Transverse colon (tissue), 4 donors: ENCODE measurements at regions not wholly inside any gene's neighbourhood (a gene's known extent, or its start where the extent isn't known, plus 50 kb on each side); places are given as distances from the start of the nearest gene placed in this dataset.

ENCODE experiments used
- DNase-seq: peaks from one replicate; pipeline ENCODE4 v3.0.0-alpha.2; 2019
- H3K27ac ChIP-seq, 4 donors: fragments of 200-600 bp; sonication (generic); 2 replicates each; pipeline ENCODE4 v1.5.1; 2016 to 2018; ENCODE audit warnings: inconsistent platforms in 4 of 4
- H3K27me3 ChIP-seq: fragments of 200-600 bp; sonication (generic); 2 replicates; pipeline ENCODE4 v1.5.1; 2017; ENCODE audit warnings: inconsistent platforms
- H3K36me3 ChIP-seq, 4 donors: fragments of 200-600 bp; sonication (generic); 2 replicates each; pipeline ENCODE4 v1.5.1; 2017 to 2019; ENCODE audit warnings: inconsistent platforms in 4 of 4
- H3K4me1 ChIP-seq, 4 donors: fragments of 200-600 bp; sonication (generic); 2 replicates each; pipeline ENCODE4 v1.5.1; 2017 to 2020; ENCODE audit warnings: inconsistent platforms in 4 of 4
- H3K4me3 ChIP-seq, 4 donors: fragments of 200-600 bp; sonication (generic); 1 replicate in 1 of 4; 2 replicates in 3 of 4; pipeline versions ENCODE4 v1.5.1 to v1.6.1; 2017 to 2019; ENCODE audit warnings: inconsistent platforms in 4 of 4
- H3K9me3 ChIP-seq, 2 donors: fragments of 200-600 bp; sonication (generic); 2 replicates each; pipeline ENCODE4 v1.5.1; 2017 to 2019; ENCODE audit warnings: inconsistent platforms in 2 of 2
- CTCF ChIP-seq, 5 experiments: fragments of 200-600 bp in 3 of 5; fragments of 450-650 bp in 2 of 5; sonication (generic) in 3 of 5; IDR thresholded peaks; 1 replicate in 2 of 5; 2 replicates in 3 of 5; pipeline ENCODE4 v1.5.1; 2016 to 2017; ENCODE audit warnings: antibody characterized with exemption in 5 of 5, inconsistent platforms in 3 of 5, mild to moderate bottlenecking in 2 of 5, moderate library complexity in 1 of 5
- EP300 ChIP-seq: sonication (generic); formaldehyde crosslinking; IDR thresholded peaks from one replicate; pipeline ENCODE4 v1.6.1; 2017; ENCODE audit warnings: antibody characterized with exemption, low read depth
- POLR2A ChIP-seq: fragments of 450-650 bp; IDR thresholded peaks from one replicate; pipeline ENCODE4 v1.6.1; 2016; ENCODE audit warnings: antibody characterized with exemption, mild to moderate bottlenecking, moderate library complexity
- POLR2AphosphoS5 ChIP-seq, 3 donors: sonication (generic); formaldehyde crosslinking; IDR thresholded peaks; one replicate each; pipeline ENCODE4 v1.6.1; 2016; ENCODE audit warnings: antibody characterized with exemption in 3 of 3
- WGBS, 2 donors: methylation state at CpG; one replicate each; pipeline ENCODE4 v1.1.5; 2018; ENCODE audit warnings: low coverage in 1 of 2; 5-methylcytosine and 5-hydroxymethylcytosine counted together
- in situ Hi-C, 4 donors: fragments of 200-750 bp; cut with MboI; loops; one replicate each; pipeline versions ENCODE4 v1.15.0 to v1.15.1; 2017; ENCODE audit warnings: low sequenced_read_pairs in 3 of 4, low pct_ligation_motif_present in 1 of 4, low pct_unique_long_range_greater_than_20kb in 1 of 4
- intact Hi-C: fragments of 100-400 bp; cut with DNase I; formaldehyde crosslinking; loops from one replicate; pipeline ENCODE4 v1.15.1; 2023; ENCODE audit warnings: low total_unique reads

GRCh38 chr13:23003446-23003845 lies 177.3 kb upstream of the SGCG start:
- intact Hi-C loops, result no loop called here
- WGBS, 2 donors, result 62 to 67% methylated on average over 1 to 2 of the region's 2 CpGs
- no peak for TF ChIP-seq CTCF (IDR thresholded peaks at IDR 0.05)
- no peak for TF ChIP-seq EP300
- TF ChIP-seq POLR2A, result no peak
- TF ChIP-seq POLR2AphosphoS5 (IDR thresholded peaks at IDR 0.05), result no peak
- no peak for DNase-seq
- H3K27ac ChIP-seq, result no peak overlapping the region
- no peaks in the 10 kb centered on the region for H3K27me3 ChIP-seq
- no peaks in the 10 kb centered on the region for H3K4me1 ChIP-seq
- H3K4me3 ChIP-seq, result no peak overlapping the region
- peaks cover 0 to 9% of the 10 kb centered on the region in 2 donors for H3K9me3 ChIP-seq
- in situ Hi-C loops, result loop anchor here in 2 of 4 donors (25.0 kb wide), 1 partner anchor 191 kb away; no protein-coding TSS in a partner anchor
- H3K36me3 ChIP-seq, result no peaks in the 10 kb centered on the region

DNA sequence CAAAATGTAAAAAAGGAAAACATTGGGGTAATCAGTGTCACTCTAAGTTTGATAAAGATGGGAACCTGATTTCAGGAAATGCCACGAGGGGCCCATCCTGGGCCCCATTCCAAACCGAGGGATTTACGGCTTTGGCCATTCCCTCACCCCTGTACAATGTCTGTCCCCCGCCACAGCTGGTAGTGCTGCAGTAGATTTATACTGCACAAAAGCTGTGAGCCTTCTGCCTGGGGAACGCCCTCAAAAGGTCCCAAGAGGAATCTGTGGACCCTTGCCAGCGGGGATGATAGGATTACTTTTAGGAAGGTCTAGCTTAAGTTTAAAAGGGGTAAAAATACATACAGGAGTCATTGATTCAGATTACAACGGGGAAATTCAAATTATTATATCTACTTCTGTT lies 173.4 kb upstream of the SGCG start:
- H3K4me1 ChIP-seq, result no peaks in the 10 kb centered on the region
- in situ Hi-C loops, result loop anchor here in 2 of 4 donors (25.0 kb wide), 1 partner anchor 195 kb away; no protein-coding TSS in a partner anchor
- H3K36me3 ChIP-seq, result no peaks in the 10 kb centered on the region
- peaks cover 0 to 2% of the 10 kb centered on the region in 2 donors for H3K9me3 ChIP-seq
- WGBS, 2 donors, result 22 to 37% methylated on average over 3 to 7 of the region's 7 CpGs
- H3K27ac ChIP-seq, result no peak overlapping the region
- intact Hi-C loops, result no loop called here
- TF ChIP-seq POLR2A, result no peak
- no peak for TF ChIP-seq EP300
- TF ChIP-seq CTCF (IDR thresholded peaks at IDR 0.05), result no peak
- no peak for TF ChIP-seq POLR2AphosphoS5 (IDR thresholded peaks at IDR 0.05)
- no peaks in the 10 kb centered on the region for H3K27me3 ChIP-seq
- H3K4me3 ChIP-seq, result no peak overlapping the region
- DNase-seq, result no peak

DNA sequence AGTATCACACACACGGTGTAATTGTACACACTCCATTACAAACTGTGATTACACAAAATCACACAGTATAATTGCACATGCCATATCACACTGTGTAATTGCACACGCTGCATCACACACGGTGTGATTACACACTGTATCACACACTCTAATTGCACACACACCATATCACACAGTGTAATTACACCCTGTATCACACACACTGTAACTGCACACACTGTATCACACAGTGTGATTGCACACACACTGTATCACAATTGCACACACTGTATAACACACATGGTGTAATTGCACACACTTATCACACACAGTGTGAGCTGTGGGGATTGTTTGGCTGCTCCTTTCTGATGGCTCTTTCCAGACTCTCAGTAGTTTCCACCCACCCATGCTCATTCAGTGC lies 162.6 kb upstream of the SGCG start:
- Histone ChIP-seq H3K4me3 (no peak overlapping the region), H3K4me1 (no peaks in the 10 kb centered on the region), H3K36me3 (no peaks in the 10 kb centered on the region), H3K9me3 (no peaks in the 10 kb centered on the region), H3K27ac (no peak overlapping the region), H3K27me3 (no peaks in the 10 kb centered on the region)
- in situ Hi-C loops (loop anchor here (10.0 to 25.0 kb wide), 2 partner anchors 206 to 213 kb away; no protein-coding TSS in a partner anchor), intact Hi-C loops (no loop called here)
- no peak for DNase-seq
- TF ChIP-seq EP300 (no peak), POLR2AphosphoS5 (IDR thresholded peaks at IDR 0.05) (no peak)
- 67 to 78% methylated on average over 1 to 3 of the region's 3 CpGs for WGBS, 2 donors

- intact Hi-C loops (loop anchor here (5.0 kb wide), 1 partner anchor 218 kb away; no protein-coding TSS in a partner anchor), in situ Hi-C loops (loop anchor here in 2 of 4 donors (25.0 kb wide), 1 partner anchor 208 kb away; no protein-coding TSS in a partner anchor)
- H3K4me3 ChIP-seq, result no peak overlapping the region
- H3K27me3 ChIP-seq, result no peaks in the 10 kb centered on the region
- no peaks in the 10 kb centered on the region for H3K9me3 ChIP-seq
- DNase-seq, result peak; percentile 42
- H3K4me1 ChIP-seq, result no peaks in the 10 kb centered on the region
- TF ChIP-seq POLR2A (no peak), CTCF (IDR thresholded peaks at IDR 0.05) (peak; percentile 61 to 84 (median 80)), EP300 (no peak)
- H3K27ac ChIP-seq, result no peak overlapping the region
- WGBS, 2 donors, result 16 to 20% methylated on average over 5 of the region's 5 CpGs
- H3K36me3 ChIP-seq, result no peaks in the 10 kb centered on the region
These were observed 160.4 kb upstream of the SGCG start for GRCh38 chr13:23020246-23020843.

- TF ChIP-seq CTCF (IDR thresholded peaks at IDR 0.05) (no peak), EP300 (no peak), POLR2AphosphoS5 (IDR thresholded peaks at IDR 0.05) (no peak), POLR2A (no peak)
- 71 to 80% methylated on average over 5 of the region's 5 CpGs for whole genome bisulfite sequencing, 2 donors
- H3K27ac ChIP-seq, result no peak overlapping the region
- no peak overlapping the region for H3K4me3 ChIP-seq
- no peaks in the 10 kb centered on the region for H3K36me3 ChIP-seq
- in situ Hi-C loops, result loop anchor here in 2 of 4 donors (25.0 kb wide), 1 partner anchor 210 kb away; no protein-coding TSS in a partner anchor
- no peaks in the 10 kb centered on the region for H3K4me1 ChIP-seq
- no peaks in the 10 kb centered on the region for H3K27me3 ChIP-seq
- intact Hi-C loops, result loop anchor here (5.0 kb wide), 1 partner anchor 220 kb away; no protein-coding TSS in a partner anchor
- no peaks in the 10 kb centered on the region for H3K9me3 ChIP-seq
- DNase-seq, result no peak
These were observed 158.9 kb upstream of the SGCG start for GRCh38 chr13:23021906-23022305.
